ENCODE measurements at regions not wholly inside any gene's neighbourhood (a gene's known extent, or its start where the extent isn't known, plus 50 kb on each side); places are given as distances from the start of the nearest gene placed in this dataset.

GRCh38 chr11:95501761-95502266 lies 270.8 kb upstream of the SESN3 start:
- H3K9me3 Mint-ChIP-seq (ENCODE audit: insufficient read depth): no peaks in the 10 kb centered on the region

GRCh38 chr11:95500466-95500865 lies 269.5 kb upstream of the SESN3 start:
- Histone ChIP-seq H3K27me3 (replicated peaks in 1 of 4; ENCODE audit: control extremely low read depth in 1 of 4, control insufficient read depth in 3 of 4, insufficient read depth in 4 of 4, low read length in 3 of 4) (no peaks in the 10 kb centered on the region), H3K4me1 (ENCODE audit: control insufficient read depth in 2 of 2, insufficient read depth in 2 of 2, low read length in 2 of 2) (no peaks in the 10 kb centered on the region), H3K79me2 (ENCODE audit: control insufficient read depth, insufficient read depth, low read length) (no peaks in the 10 kb centered on the region), H4K20me1 (ENCODE audit: control insufficient read depth, insufficient read depth, low read length, poor library complexity, severe bottlenecking) (no peaks in the 10 kb centered on the region), H3K36me3 (replicated peaks in 1 of 2; ENCODE audit: control extremely low read depth in 1 of 2, control insufficient read depth in 1 of 2, extremely low read depth in 1 of 2, insufficient read depth in 2 of 2, low read length in 1 of 2) (no peaks in the 10 kb centered on the region), H2AFZ (ENCODE audit: insufficient read depth, low read depth, low read length, poor library complexity, severe bottlenecking) (no peak overlapping the region), H3K4me3 (ENCODE audit: control extremely low read depth in 1 of 5, extremely low read depth in 1 of 5, insufficient read depth in 1 of 5, low read depth in 2 of 5, low read length in 4 of 5) (no peak overlapping the region), H3K27ac (ENCODE audit: low read length in 2 of 2) (no peak overlapping the region), H3K9me3 (ENCODE audit: control extremely low read depth in 1 of 3, control insufficient read depth in 2 of 3, insufficient read depth in 1 of 3, low read length in 2 of 3) (no peaks in the 10 kb centered on the region), H3K4me2 (replicated peaks; ENCODE audit: low read depth, low read length, poor library complexity, severe bottlenecking) (no peak overlapping the region), H3K9ac (ENCODE audit: low read length) (no peak overlapping the region)
- ChIA-PET POLR2A (no interaction called here), CTCF (no interaction called here)
- H3K27ac Mint-ChIP-seq: no peak overlapping the region
- no peaks in the 10 kb centered on the region for H3K4me1 Mint-ChIP-seq
- no peaks in the 10 kb centered on the region for H3K9me3 Mint-ChIP-seq (ENCODE audit: insufficient read depth)
- DNase-seq (no peak), ATAC-seq (ENCODE audit: low read depth) (no peak)
- H3K27me3 Mint-ChIP-seq: peaks cover 2% of the 10 kb centered on the region
- WGBS (ENCODE audit: insufficient coverage): 100% methylated on average over 1 of the region's 1 CpG
- TF ChIP-seq CTCF (IDR thresholded peaks at IDR 0.05) (no peak), EZH2 (IDR thresholded peaks at IDR 0.05; ENCODE audit: borderline replicate concordance, insufficient read depth, low read depth, low read length, poor library complexity, severe bottlenecking) (no peak)
- intact Hi-C loops (cut with micrococcal nuclease): no loop called here
- H3K4me3 Mint-ChIP-seq: no peak overlapping the region

More at GRCh38 chr11:95501761-95502266, 270.8 kb upstream of the SESN3 start:
- DNase-seq: no peak
- ATAC-seq (ENCODE audit: low read depth): no peak
- Mint-ChIP-seq H3K27ac (no peak overlapping the region), H3K27me3 (peaks cover 4% of the 10 kb centered on the region), H3K4me3 (no peak overlapping the region), H3K4me1 (peaks cover 8% of the 10 kb centered on the region)
- ChIA-PET CTCF (interaction anchor here (1.2 kb wide), 1 partner anchor 10 kb away, joined by 3 read pairs; no protein-coding TSS in a partner anchor), POLR2A (interaction anchor here (0.8 kb wide), 1 partner anchor 12 kb away, joined by 3 read pairs; no protein-coding TSS in a partner anchor)
- no peaks in the 10 kb centered on the region for H3K36me3 ChIP-seq (replicated peaks in 1 of 2; ENCODE audit: control extremely low read depth in 1 of 2, control insufficient read depth in 1 of 2, extremely low read depth in 1 of 2, insufficient read depth in 2 of 2, low read length in 1 of 2)
- no peaks in the 10 kb centered on the region for H3K9me3 ChIP-seq (ENCODE audit: control extremely low read depth in 1 of 3, control insufficient read depth in 2 of 3, insufficient read depth in 1 of 3, low read length in 2 of 3)
- intact Hi-C loops (cut with micrococcal nuclease): no loop called here
- H2AFZ ChIP-seq (ENCODE audit: insufficient read depth, low read depth, low read length, poor library complexity, severe bottlenecking): no peak overlapping the region
- no peak overlapping the region for H3K4me3 ChIP-seq (ENCODE audit: control extremely low read depth in 1 of 5, extremely low read depth in 1 of 5, insufficient read depth in 1 of 5, low read depth in 2 of 5, low read length in 4 of 5)
- WGBS (ENCODE audit: insufficient coverage): no CpG with 5 or more reads among the region's 2 CpGs
- no peaks in the 10 kb centered on the region for H3K79me2 ChIP-seq (ENCODE audit: control insufficient read depth, insufficient read depth, low read length)
- no peaks in the 10 kb centered on the region for H3K27me3 ChIP-seq (replicated peaks in 1 of 4; ENCODE audit: control extremely low read depth in 1 of 4, control insufficient read depth in 3 of 4, insufficient read depth in 4 of 4, low read length in 3 of 4)
- no peak overlapping the region for H3K27ac ChIP-seq (ENCODE audit: low read length in 2 of 2)
- H4K20me1 ChIP-seq (ENCODE audit: control insufficient read depth, insufficient read depth, low read length, poor library complexity, severe bottlenecking): no peaks in the 10 kb centered on the region
- TF ChIP-seq CTCF (IDR thresholded peaks at IDR 0.05) (no peak), EZH2 (IDR thresholded peaks at IDR 0.05; ENCODE audit: borderline replicate concordance, insufficient read depth, low read depth, low read length, poor library complexity, severe bottlenecking) (no peak)
- no peak overlapping the region for H3K9ac ChIP-seq (ENCODE audit: low read length)
- peaks cover 4 to 6% of the 10 kb centered on the region in 2 donors for H3K4me1 ChIP-seq (ENCODE audit: control insufficient read depth in 2 of 2, insufficient read depth in 2 of 2, low read length in 2 of 2)
- H3K4me2 ChIP-seq (replicated peaks; ENCODE audit: low read depth, low read length, poor library complexity, severe bottlenecking): no peak overlapping the region

All from B cell (primary cell).